NCI-H1930 (cell line): ENCODE measurements at regions not wholly inside any gene's neighbourhood (a gene's known extent, or its start where the extent isn't known, plus 50 kb on each side); places are given as distances from the start of the nearest gene placed in this dataset.
"Not testable (repeated sequence)": the region's sequence is repeated elsewhere in the genome, so short reads cannot be mapped to it uniquely, and the experiment has no call there.

ENCODE experiments used
- DNase-seq, 2 experiments: peaks; one replicate each; lab custom pipeline; 2025; lab: John Stamatoyannopoulos, UW

DNA sequence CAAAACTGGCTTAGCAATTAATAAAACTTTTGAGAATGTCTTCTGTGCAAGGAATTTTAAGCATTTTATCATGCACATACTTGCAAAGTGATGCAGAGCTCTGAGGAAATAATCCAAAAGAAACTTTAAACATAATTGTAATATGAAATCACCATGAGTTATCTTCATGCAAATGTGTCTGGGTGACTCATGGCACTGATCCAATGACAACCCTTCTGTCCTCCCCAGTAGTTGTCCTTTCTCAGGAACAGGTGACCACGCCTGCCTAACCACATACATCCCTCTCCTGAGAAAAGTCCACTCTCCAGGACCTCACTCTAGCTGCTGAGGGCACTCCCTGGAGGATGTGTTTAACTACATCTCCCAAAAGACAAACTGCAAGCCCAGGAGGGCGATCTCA lies 530.6 kb upstream of the IL12A start:
- DNase-seq, result no peak

- DNase-seq, result no peak
Measured at GRCh38 chr3:159458982-159459381, 529.7 kb upstream of the IL12A start.

DNA sequence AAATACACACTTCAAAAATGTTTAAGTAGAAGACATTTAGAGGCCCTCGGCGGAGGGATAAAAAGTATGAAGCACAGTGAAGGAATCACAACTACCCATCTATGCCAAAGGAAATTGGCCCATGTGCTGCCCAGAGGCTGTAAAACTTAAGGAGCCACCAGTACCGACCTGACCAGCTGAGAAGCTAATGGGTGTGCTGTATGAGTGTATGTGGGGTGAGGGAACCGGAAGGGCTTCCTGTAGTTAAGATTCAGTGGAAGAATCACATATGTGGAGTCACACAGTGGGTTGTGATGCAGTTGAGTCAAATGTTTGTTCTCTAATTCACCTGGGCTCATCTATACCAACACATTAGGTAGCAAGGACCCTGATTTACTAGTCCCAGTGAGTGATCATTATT lies 516.0 kb upstream of the IL12A start:
- DNase-seq, result no peak

DNA sequence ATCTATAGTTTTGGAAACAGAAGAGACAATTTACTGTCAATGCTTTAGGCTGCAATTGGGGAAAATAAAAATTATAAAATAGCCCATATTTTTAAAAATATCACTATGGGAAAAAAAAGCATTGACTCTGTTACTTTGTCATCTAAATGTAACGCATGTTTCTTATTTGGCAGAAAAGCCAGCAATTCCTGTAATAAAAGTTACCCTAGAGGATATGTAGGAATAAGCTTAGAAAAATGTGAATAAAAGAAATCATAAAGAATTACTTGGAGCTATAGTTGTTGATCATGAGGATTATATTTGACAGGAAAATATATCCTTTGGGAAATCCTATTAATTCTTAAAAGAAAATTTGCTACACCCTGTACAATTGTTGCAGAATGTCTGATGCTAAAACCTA lies 515.4 kb upstream of the IL12A start:
- no peak for DNase-seq

GRCh38 chr3:159480046-159480445 lies 508.6 kb upstream of the IL12A start:
- no peak for DNase-seq

- no peak for DNase-seq
Measured at GRCh38 chr3:159482241-159482993, 506.2 kb upstream of the IL12A start.

DNA sequence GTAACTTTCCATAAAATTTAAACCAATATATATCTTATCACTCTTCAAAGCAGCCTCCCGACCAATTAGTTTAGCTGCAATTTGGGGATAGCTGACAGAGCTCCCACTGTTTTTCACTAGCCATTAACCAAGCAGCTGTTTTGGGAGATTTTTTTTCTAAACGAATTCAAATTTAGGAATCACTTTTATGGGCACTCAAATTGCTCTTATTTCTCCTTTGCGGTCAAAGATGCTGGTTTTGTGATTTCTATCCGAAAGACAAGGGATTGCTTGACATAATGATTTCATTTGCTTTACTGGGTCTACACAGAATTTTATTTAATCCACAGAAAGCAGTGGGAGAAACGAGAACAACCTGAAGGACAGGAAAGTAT lies 505.7 kb upstream of the IL12A start:
- DNase-seq, result no peak

DNA sequence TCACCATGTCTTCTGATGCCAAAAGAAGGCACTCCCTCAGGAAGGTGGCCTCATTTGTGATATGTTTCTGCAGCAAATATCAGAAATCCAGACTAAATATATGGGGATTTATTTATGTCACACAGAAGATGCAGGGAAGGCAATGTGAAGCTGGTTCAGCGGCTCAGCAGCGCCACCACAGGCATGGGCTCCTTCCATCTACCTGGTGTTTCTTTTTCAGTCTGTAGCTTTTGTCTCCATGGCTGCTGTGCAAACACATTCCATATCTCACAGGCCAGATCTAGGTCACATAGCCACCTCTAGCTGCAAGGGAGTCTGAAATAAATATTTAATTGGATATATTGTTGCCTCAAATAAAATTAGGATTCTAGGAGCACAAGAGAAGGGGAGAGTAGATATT lies 502.1 kb upstream of the IL12A start:
- DNase-seq, result no peak

- DNase-seq, result no peak
Measured at GRCh38 chr3:159487304-159487703, 501.3 kb upstream of the IL12A start.

- DNase-seq, result no peak
Measured at GRCh38 chr3:159488602-159489001, 500.0 kb upstream of the IL12A start.

DNA sequence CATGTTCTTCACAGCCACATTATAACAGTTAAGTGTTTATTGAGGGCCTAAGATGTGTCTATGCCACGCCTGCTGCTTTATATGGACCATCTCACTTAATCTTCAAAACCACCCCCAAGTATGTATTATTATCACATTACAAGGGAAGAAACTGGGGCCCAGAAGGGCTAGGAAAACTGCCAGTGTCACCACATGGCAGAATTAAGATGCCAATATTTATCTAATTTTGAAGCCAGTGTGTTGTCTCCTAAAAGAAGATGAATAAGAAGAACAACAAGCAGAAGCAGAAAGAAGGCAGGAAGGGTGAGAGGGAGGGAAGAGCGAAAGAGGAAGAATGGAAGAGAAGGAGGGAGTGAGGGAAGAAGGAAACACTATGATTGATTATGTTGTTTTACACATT lies 491.3 kb upstream of the IL12A start:
- no peak for DNase-seq

DNA sequence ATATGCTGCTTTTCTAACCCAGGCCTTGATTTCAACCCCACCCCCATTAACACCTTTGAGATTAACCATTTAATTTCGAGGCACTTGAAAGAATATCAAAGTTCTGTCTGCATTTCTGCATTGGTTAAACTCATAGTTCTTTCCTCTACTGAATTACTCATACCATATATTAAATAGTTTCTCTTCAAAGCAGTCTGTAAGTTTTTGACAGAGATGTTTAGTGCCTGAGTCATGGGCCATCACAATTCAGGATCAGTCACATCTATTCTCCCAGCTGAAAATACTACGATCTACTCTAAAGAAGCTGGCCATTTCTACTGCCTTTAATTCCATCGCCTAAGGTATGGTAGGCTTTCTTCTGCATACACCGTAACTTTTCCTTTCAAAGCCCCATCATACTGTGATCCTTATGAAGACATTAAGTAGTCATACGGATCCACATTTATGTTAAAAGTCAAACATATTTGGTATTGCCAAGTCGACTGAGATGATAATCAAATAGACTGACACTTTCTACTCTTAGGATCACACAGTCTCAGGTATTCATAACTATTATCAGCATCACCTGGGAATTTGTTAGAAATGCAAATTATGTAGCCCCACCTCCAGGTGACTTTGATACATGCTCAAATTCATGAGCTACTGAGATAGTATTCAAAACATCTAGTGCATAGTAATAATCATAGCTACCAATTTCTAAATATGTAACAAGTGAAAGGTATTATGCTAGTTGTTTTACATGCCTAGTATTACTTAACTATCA lies 489.4 kb upstream of the IL12A start:
- DNase-seq, result no peak

- no peak for DNase-seq
Measured at GRCh38 chr3:159501029-159501428, 487.6 kb upstream of the IL12A start.

GRCh38 chr3:159502986-159503385 lies 485.6 kb upstream of the IL12A start:
- no peak for DNase-seq

GRCh38 chr3:159510988-159511387 lies 477.6 kb upstream of the IL12A start:
- not testable (repeated sequence) for DNase-seq

DNA sequence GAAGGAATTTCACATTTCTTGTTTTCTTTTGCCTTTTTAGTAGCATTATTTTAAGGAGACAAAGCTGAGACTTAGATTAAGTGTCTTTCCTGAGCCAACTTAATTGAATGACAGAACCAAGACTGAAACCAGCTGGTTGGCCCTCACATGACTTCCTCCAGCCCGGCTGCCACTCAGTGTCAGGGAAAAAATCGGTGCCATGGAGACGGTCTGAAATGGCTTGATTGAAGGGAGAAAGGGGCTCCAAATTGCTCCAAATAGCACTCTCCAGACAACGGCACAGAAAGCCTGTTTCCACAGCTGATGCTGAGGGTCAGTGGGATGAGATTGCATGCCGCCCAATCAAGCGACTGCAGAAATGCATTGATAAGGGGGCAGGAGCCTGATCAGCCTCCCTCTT lies 475.2 kb upstream of the IL12A start:
- DNase-seq, result no peak

DNA sequence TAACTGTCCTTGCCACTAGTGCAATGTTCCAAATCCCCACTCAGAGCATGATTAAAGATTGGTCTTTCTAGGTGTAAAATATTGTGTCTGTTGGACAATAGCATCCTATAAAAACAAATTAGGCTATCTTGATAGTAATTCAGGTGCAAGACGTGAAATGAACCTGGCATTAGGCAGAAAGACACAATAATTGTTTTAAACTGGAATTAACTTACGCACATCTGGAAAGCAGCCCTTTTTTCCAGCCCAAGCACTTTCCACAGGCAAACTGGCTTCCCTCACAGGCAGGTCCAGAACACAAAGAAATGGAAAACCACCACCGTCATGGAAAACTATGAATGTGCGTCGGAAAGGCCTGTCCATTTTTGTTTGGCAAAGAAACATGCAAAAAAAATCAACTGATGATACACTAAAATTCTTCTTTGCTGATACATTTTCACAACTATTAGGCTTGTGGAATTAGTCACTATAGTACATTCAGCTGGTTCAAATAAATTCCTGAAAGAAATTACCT lies 474.7 kb upstream of the IL12A start:
- DNase-seq, result no peak

- DNase-seq, result no peak
Measured at GRCh38 chr3:159517105-159517504, 471.5 kb upstream of the IL12A start.

DNA sequence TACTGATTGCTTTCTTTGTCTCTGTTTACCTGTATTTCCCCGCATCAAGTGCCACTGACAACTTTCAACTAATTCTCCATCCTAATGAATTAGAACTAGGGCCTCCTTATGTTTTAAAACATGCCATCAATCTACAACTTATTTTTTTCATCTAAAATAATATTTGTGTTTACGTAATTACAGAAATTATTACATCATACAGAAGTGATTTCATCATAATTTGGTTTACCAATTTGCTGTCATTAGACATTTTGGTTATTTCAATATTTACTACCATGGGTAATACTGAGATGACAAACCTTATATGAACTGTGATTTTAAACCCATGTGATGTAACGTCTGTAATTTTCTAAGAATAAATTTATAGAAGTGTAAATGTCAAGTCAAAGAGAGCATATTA lies 468.0 kb upstream of the IL12A start:
- no peak for DNase-seq

DNA sequence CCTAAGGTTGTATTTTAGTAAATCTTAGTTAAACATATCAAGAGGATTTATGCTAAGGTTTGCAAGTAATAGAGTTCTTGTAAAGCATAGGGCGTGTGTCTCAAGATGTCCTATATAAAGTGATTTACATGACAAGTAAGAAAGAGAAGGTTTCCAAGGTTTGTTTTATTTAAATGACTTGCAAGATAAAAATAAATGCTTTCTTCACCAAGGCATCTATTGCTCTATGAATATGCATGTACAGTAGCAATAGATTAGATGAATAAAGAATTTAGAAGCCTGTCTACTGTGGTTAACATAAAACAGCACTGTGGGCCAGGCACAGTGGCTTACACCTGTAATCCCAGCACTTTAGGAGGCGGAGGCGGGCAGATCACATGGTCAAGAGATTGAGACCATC lies 466.4 kb upstream of the IL12A start:
- DNase-seq, result no peak

- no peak for DNase-seq
Measured at GRCh38 chr3:159528251-159528895, 460.3 kb upstream of the IL12A start.

- DNase-seq, result no peak
Measured at GRCh38 chr3:159532577-159532976, 456.1 kb upstream of the IL12A start.

DNA sequence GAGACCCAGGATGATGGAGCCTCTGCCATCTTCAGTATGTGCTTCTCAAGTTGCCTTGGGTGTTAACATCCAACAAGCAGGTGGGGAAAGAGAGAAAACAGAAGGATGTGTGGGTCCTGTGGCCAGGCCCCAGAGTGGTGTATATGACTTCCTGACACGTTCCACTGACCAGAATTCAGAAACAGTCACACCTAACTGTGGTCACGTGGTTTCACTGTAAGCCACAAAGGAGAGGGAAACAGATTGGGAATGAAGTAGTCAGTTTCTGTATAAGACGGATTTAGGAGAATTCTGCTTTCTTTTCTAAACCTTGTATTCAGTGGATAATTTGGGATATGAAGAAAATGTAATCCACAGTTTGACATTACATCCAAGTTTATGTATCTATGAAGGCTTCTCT lies 454.1 kb upstream of the IL12A start:
- DNase-seq, result no peak
